NCI-H128 (cell line): ENCODE measurements at regions not wholly inside any gene's neighbourhood (a gene's known extent, or its start where the extent isn't known, plus 50 kb on each side); places are given as distances from the start of the nearest gene placed in this dataset.

Source experiments
- DNase-seq: peaks from one replicate; lab custom pipeline; 2025; ENCODE audit not compliant: unreplicated experiment; lab: John Stamatoyannopoulos, UW

- no peak for DNase-seq
Observed at GRCh38 chr2:107607054-107607453, 219.6 kb upstream of the RGPD4 start.

DNA sequence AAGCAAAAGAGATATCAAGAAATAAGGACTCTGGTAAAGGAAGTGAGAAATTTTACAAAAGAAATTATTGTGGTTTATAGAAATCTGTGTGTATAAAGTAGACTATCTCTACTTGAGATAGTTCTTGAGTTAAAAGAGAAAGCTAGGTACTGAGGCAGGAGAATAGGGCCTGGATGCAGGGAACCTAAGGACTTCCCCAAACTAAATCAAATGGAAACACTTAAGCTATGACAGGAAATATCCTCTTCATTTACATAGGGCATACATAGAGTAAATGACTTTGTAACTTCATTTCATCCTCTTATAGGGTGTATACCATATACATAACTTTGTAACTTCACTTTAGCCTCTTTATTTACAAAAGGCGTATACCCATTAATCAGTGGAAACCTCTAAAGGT, 219.2 kb upstream of the RGPD4 start:
- DNase-seq, result no peak

GRCh38 chr2:107615039-107615438, 211.7 kb upstream of the RGPD4 start:
- DNase-seq, result no peak

DNA sequence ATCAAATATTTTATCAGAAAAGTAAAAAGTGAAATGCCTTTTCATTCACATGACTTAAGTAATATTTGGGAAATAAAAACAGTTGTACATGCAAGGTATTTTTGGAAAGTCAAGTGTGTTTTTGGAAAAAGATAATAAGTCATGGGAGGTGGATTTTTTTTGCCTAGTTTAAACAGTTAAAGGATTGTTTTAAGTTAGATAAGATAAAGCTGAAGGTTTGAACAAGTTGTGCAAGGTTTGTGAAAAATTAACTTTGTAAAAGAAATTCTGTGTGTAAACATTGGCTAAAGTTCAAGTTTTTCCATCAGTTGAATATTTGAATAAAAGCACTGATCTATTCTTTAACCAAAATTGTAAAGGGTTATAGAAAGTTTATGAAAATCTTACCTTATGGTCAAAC, 207.9 kb upstream of the RGPD4 start:
- DNase-seq, result no peak

- DNase-seq, result no peak
Observed at GRCh38 chr2:107621186-107622165, 205.2 kb upstream of the RGPD4 start.

- DNase-seq, result no peak
Observed at GRCh38 chr2:107622741-107623310, 203.9 kb upstream of the RGPD4 start.

- no peak for DNase-seq
Observed at GRCh38 chr2:107625982-107626381, 200.7 kb upstream of the RGPD4 start.

- DNase-seq, result no peak
Observed at GRCh38 chr2:107627164-107627563, 199.5 kb upstream of the RGPD4 start.

DNA sequence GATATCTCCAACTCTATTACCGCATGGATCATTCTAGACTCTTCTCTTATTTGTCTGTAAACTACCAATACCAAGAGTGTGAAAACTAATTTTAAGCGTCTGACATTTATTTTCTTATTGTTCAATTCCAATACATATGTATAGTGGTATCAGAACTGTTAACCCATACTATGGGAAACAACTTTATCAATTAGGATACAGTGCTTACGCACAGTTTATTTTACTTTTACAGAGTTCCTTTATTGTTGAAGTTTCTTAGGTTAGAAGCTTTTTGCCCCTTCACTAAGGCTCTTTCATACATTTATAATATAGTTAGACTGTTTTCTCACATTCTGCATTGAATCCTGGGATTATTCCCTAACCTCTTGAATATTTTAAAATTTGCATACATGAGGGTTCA, 198.8 kb upstream of the RGPD4 start:
- DNase-seq, result no peak

GRCh38 chr2:107633580-107634147, 193.0 kb upstream of the RGPD4 start:
- DNase-seq, result no peak

DNA sequence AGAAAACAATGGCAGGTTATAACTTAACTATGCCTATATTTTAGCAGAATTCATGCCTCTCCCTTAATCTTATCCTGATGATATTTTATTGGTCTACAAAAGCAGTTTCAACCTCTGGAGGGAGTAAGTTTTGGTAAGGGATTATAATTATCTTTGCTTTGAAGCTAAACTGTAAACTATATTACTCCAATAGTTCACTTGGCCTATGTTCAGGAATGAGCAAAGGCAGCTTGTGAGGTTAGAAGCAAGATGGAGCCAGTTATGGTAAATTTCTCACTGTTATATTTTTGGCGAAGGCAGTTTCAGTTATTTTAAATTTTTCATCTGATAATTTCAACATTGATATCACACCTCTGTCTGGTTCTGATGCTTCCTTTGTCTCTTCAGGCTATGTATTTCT, 192.5 kb upstream of the RGPD4 start:
- DNase-seq, result no peak

DNA sequence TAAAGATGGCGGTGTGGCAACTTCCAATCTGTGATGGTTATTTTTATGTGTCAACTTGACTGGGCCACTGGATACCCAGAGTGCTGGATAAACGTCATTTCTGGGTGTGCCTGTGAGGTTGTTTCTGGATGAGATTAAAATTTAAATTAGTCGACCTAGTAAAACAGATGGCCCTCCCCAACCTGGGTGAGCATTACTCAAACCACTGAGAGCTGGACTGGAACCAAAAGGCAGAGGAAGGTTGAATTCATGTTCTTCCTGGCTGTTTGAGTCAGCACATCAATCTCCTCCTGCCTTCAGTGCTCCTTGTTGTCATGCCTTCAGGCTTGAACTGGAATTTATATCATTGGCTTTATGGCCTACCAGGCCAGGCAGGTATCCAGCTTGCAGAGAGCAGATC, 190.8 kb upstream of the RGPD4 start:
- no peak for DNase-seq

DNA sequence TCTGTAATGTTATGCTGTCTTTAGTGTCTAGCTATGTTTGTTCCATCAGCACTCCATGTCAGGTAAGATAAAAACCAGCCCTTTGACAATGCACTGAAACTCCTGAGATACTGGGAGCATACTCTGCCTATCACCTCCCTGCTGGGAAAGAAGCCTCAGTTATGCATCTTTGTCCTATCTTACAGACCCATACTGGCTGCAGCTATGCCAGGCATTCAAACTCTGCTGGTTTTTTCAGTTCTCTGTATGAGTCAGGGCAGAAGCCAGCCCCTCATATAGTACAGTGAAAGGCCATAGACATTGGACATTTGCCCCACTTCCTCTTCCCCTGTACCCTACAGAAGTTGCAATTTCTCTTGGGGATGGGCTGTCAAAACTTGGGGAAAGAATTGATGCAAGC, 181.1 kb upstream of the RGPD4 start:
- DNase-seq, result no peak

GRCh38 chr2:107648781-107649404, 177.8 kb upstream of the RGPD4 start:
- DNase-seq, result no peak

DNA sequence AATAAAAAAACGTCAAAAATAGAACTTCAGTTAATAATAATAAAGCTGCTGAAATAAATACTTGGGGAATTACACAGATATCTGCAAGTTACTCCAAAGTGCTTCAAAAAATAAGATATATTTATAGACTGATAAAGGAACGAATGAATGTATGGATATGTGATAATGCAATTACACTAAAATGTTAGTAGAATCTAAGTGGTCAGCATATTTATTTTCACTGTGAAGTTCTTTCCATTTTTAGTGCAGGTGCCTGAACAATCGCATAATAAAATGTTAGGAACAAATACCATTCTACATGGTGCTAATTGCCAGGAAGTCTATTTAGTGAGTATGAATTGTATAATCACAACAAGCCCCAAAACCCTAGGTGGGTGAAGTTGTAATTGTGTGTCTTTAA, 169.6 kb upstream of the RGPD4 start:
- DNase-seq, result no peak

DNA sequence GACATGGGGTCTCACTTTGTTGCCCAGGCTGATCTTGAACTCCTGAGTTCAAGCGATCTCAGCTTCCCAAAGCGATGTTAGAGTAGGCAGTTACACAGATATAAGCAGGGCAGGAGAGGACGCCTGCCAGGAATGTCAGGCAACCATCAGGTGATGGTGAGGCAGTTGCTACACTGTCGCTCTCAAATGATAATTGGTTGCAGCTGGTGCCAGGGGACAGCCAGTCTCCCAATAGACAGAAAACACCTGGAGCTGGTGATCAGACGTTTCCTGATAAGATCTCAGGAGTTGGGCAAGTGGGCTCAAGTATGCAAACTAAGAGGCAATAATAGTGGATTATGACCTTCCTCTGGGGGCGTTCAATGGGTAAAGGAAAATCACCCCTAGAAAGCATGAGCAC, 163.1 kb upstream of the RGPD4 start:
- no peak for DNase-seq

DNA sequence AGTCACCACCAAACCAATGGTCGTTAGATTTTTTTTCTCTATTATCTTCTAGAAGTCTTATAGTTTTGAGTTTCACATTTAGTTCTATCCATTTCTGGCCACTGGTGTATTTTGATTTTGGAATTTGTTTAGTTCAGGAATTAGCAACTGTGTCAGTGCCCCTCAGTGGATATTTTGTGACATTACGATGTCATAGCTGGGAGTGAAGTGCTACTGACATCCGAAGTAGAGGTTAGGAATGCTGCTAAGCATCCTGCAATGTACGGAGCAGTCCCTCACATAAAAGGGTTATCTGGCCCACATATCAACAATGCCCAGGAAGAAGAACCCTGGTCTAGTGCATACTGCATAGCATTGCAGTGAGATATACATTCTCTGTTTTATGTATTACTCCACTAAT, 157.4 kb upstream of the RGPD4 start:
- no peak for DNase-seq

- no peak for DNase-seq
Observed at GRCh38 chr2:107681936-107682335, 144.8 kb upstream of the RGPD4 start.

DNA sequence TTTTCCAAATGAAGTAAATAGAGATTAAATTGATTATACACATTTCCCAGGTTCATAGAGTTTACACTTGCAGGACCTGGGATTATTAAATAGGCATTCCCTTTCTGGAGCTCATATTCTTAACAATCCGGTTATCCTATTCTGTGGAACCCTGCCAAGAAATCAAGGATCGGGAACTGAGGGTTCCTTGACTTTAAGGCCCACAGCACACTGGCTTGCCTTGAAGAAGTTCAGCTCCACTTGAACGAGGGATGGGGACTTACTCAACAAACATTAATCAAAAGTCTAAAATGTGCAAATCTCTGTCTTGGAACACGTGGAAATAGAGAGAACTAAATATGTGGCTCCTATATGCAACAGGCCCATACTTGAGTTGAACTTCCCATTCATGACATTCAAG, 142.3 kb upstream of the RGPD4 start:
- DNase-seq, result no peak

- DNase-seq, result no peak
Observed at GRCh38 chr2:107685421-107685986, 141.2 kb upstream of the RGPD4 start.

DNA sequence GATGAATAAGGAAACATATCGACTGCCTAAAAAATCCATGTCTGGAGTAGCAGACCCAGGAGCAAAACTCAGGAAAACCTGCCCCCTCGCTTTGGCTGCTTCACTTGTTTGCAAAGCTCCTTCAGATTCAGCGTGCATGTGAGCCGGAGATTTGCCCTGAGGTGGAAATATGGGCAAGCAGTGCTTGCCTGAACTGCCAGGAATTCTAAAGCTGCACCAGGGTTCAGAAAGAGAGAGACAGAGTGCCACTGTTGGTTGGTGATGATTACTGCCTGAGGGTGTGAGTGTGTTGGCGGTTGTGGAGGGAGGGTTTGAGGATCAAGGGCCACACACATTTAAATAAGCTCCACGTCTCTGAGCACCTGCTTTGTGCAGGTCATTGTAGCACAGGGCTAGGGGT, 139.6 kb upstream of the RGPD4 start:
- DNase-seq, result no peak
